ENCODE measurements at regions not wholly inside any gene's neighbourhood (a gene's known extent, or its start where the extent isn't known, plus 50 kb on each side); places are given as distances from the start of the nearest gene placed in this dataset.

DNA sequence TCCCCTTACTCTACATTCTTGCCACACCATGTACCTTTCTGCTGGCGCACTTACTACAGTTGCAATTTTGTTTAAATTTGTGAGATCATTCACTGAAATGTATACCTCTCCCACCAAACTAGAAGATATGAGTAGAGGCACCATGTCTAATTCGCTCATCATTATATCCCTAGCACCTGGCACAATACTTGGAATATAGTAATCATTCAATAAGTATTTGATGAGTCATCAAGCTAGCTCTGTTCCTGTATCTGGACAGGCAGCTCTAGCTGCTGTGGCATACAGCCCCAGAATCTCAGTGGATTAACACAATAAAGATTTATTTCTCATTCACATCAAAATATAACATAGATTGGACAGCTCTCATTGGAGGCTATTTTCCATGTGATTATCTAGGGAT, 245.9 kb downstream of the IDS start:
- TF ChIP-seq, protein P1, sequence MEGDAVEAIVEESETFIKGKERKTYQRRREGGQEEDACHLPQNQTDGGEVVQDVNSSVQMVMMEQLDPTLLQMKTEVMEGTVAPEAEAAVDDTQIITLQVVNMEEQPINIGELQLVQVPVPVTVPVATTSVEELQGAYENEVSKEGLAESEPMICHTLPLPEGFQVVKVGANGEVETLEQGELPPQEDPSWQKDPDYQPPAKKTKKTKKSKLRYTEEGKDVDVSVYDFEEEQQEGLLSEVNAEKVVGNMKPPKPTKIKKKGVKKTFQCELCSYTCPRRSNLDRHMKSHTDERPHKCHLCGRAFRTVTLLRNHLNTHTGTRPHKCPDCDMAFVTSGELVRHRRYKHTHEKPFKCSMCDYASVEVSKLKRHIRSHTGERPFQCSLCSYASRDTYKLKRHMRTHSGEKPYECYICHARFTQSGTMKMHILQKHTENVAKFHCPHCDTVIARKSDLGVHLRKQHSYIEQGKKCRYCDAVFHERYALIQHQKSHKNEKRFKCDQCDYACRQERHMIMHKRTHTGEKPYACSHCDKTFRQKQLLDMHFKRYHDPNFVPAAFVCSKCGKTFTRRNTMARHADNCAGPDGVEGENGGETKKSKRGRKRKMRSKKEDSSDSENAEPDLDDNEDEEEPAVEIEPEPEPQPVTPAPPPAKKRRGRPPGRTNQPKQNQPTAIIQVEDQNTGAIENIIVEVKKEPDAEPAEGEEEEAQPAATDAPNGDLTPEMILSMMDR (IDR thresholded peaks at IDR 0.05), result no peak
- H3K4me1 ChIP-seq (ENCODE audit: low read depth), result no peaks in the 10 kb centered on the region
- H3K4me3 ChIP-seq, result no peak overlapping the region
- intact Hi-C loops (cut with DNase I, micrococcal nuclease), result no loop called here
- ATAC-seq, result no peak
- DNase-seq, result no peak
- no peaks in the 10 kb centered on the region for H3K36me3 ChIP-seq (ENCODE audit: low read depth)
- H3K9me3 ChIP-seq, result no peaks in the 10 kb centered on the region

DNA sequence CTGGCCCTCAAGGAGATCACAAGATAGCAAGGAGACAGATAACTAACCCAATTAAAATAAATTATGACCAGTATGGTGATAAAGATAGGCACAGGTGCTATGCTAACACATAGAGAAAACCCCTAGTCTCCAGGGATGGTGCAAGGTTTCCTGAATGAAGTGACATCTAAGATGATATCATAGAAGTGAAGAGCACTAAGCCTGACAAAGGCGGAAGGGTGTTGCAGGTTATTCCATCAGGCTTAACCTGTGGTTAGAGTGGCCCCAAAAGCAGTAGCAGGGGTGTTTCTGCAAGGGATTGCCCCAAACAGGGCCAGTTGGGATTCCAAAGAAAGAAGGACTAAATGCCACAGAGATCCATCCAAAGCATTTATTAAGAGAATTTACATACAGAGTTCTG, 249.2 kb downstream of the IDS start:
- Histone ChIP-seq H3K36me3 (ENCODE audit: low read depth) (no peaks in the 10 kb centered on the region), H3K4me3 (no peak overlapping the region), H3K4me1 (ENCODE audit: low read depth) (no peaks in the 10 kb centered on the region), H3K9me3 (no peaks in the 10 kb centered on the region)
- TF ChIP-seq, protein P1 (IDR thresholded peaks at IDR 0.05), result no peak
- DNase-seq, result no peak
- no peak for ATAC-seq
- intact Hi-C loops (cut with DNase I, micrococcal nuclease), result no loop called here

DNA sequence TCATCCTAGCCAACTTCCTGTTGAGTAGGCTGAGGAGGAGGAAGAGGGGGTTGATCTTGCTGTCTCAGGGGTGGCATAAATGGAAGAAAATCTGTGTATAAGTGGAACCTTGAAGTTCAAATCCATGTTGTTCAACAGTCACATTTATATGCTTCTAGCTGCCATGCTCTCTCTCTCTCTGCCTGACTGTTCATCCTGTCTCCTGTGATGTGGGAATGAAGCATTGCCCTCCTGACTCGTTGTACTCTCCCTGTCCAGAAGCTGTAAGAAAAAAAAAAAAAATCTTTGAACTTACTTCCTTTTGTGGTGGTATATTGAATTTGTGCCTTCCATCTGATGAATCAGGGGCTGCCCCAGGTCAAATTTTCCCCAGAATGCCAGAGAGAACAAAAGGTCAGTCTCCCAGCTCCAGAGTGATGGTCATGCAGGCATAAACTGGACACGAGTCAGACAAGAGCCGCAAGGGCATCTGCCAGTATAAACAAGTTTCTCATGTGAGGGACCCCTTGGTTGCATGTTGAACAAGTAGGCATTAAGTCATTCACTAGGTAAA, 257.0 kb downstream of the IDS start:
- TF ChIP-seq, protein P1 (IDR thresholded peaks at IDR 0.05), result no peak
- no peaks in the 10 kb centered on the region for H3K36me3 ChIP-seq (ENCODE audit: low read depth)
- no peaks in the 10 kb centered on the region for H3K9me3 ChIP-seq
- ATAC-seq, result no peak
- H3K4me1 ChIP-seq (ENCODE audit: low read depth), result no peaks in the 10 kb centered on the region
- no peak for DNase-seq
- H3K4me3 ChIP-seq, result no peak overlapping the region
- intact Hi-C loops (cut with DNase I, micrococcal nuclease), result no loop called here

DNA sequence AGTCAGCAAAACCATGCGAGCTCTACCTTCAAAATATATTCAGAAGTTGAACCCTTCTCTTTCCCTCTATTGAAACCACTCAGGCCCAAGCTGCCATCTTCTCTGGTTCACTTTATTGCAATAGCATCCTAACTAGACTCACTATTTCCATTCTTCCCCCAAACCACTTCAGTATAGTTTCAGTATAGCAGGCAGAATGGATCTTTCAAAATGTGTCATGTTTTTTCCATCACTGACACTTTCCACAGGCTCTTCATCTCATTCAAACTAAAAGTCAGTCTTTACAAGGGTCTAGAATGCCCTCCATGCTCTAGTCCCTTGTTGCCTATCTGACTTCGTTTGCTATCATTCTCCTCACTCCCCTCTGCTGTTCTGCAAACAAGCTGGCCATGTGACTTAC, 274.4 kb downstream of the IDS start:
- H3K9me3 ChIP-seq, result no peaks in the 10 kb centered on the region

DNA sequence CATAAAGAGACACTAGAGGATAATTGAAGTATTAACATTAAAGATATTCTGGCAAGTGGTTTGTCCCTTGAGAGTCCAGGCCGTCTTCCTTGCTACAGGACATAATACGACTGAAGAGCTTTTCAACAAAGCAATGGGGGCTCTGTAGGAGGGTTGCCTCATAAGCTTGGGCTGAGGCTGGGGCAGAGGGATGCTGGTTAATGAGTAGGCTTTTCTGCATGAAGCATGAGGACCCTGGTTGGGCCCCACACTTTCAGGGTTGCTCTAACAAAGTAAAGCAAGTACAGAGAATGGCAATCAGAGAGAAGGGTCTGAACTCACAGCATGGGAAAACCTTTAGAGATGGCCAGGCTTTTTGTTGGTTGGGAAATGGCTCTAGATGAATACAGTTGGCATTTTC, 281.3 kb downstream of the IDS start:
- Histone ChIP-seq H3K4me3 (no peak overlapping the region), H3K4me1 (ENCODE audit: low read depth) (no peaks in the 10 kb centered on the region), H3K36me3 (ENCODE audit: low read depth) (no peaks in the 10 kb centered on the region), H3K9me3 (no peaks in the 10 kb centered on the region)
- ATAC-seq, result no peak
- intact Hi-C loops (cut with DNase I, micrococcal nuclease), result no loop called here
- TF ChIP-seq, protein P1 (IDR thresholded peaks at IDR 0.05), result no peak
- DNase-seq, result no peak

More for the DNA sequence above, 274.4 kb downstream of the IDS start:
- H3K36me3 ChIP-seq (ENCODE audit: low read depth), result no peaks in the 10 kb centered on the region
- intact Hi-C loops (cut with DNase I, micrococcal nuclease), result no loop called here
- TF ChIP-seq, protein P1 (IDR thresholded peaks at IDR 0.05), result no peak
- no peaks in the 10 kb centered on the region for H3K4me1 ChIP-seq (ENCODE audit: low read depth)
- DNase-seq, result no peak
- no peak overlapping the region for H3K4me3 ChIP-seq
- ATAC-seq, result no peak

DNA sequence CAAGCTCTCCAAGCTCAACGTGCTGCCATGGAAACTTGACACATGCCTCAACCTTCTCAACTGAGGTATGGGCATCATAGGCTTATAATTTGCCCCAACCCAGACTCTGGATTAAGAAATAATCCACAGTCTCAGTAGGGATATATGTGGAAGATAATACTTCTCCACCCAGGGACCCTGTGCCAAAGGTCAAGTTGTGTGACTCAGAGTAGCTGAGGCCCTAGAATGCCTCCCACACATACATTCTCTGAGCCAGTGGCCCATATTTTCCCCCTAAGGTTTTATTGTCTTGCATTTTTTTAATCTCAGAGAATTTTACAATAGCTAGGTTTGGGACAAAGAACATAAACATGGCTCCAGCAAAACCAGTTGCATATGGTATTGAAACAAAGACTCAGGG, 283.1 kb downstream of the IDS start:
- intact Hi-C loops (cut with DNase I, micrococcal nuclease), result no loop called here
- H3K4me3 ChIP-seq, result no peak overlapping the region
- ATAC-seq, result no peak
- DNase-seq, result no peak
- TF ChIP-seq, protein P1 (IDR thresholded peaks at IDR 0.05), result no peak
- H3K4me1 ChIP-seq (ENCODE audit: low read depth), result no peaks in the 10 kb centered on the region
- no peaks in the 10 kb centered on the region for H3K9me3 ChIP-seq
- no peaks in the 10 kb centered on the region for H3K36me3 ChIP-seq (ENCODE audit: low read depth)

Data from mucosa of descending colon (tissue), 3 donors.